HUES64 (cell line): ENCODE measurements at regions not wholly inside any gene's neighbourhood (a gene's known extent, or its start where the extent isn't known, plus 50 kb on each side); places are given as distances from the start of the nearest gene placed in this dataset.
"Not testable (repeated sequence)": the region's sequence is repeated elsewhere in the genome, so short reads cannot be mapped to it uniquely, and the experiment has no call there.

Experiments used
- H3K27ac ChIP-seq: 2 replicates; pipeline ENCODE4 v1.7.0; 2013; ENCODE audit warnings: low read depth, low read length, inconsistent platforms
- H3K27me3 ChIP-seq: 2 replicates; pipeline ENCODE4 v1.6.1; 2013; ENCODE audit warnings: mild to moderate bottlenecking, low read length; ENCODE audit not compliant: insufficient read depth
- H3K36me3 ChIP-seq: 2 replicates; pipeline ENCODE4 v1.6.1; 2013; ENCODE audit warnings: mild to moderate bottlenecking, low read length; ENCODE audit not compliant: insufficient read depth
- H3K4me1 ChIP-seq: 2 replicates; pipeline ENCODE4 v1.6.1; 2013; ENCODE audit warnings: mild to moderate bottlenecking, low read length, moderate library complexity; ENCODE audit not compliant: insufficient read depth
- H3K4me3 ChIP-seq: 2 replicates; pipeline ENCODE4 v1.5.1; 2013; ENCODE audit warnings: mild to moderate bottlenecking, low read length, moderate library complexity
- H3K9ac ChIP-seq: 2 replicates; pipeline ENCODE4 v1.6.1; 2013; ENCODE audit warnings: mild to moderate bottlenecking, low read depth, low read length
- H3K9me3 ChIP-seq: 2 replicates; pipeline ENCODE4 v1.6.1; 2013; ENCODE audit warnings: low read depth, low read length; ENCODE audit not compliant: insufficient read depth
- whole genome bisulfite sequencing: fragments of 150-250, 120-280 bp; methylation state at CpG from one replicate; pipeline ENCODE4 v1.1.7; 2013; ENCODE audit warnings: missing lambda C conversion rate; 5-methylcytosine and 5-hydroxymethylcytosine counted together

DNA sequence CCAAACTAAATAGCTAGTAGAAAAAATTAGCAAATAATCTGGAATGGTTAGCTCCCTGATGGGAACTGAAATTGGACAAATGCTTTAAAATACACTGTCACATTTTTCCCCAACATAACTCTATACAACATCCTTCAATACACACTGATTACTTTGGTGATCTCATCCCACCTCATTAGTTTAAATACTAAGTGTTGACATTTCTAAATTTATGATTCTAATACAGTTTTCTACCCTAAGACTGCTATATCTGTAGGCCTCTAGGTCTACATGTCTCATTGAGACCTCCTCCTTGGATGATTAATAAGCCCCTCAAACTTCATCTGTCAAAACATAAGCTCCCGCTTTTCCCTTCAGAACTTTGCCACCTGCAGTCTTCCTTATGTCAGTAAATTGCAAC is 80.7 kb upstream of the SLITRK5 start:
- Histone ChIP-seq H3K27ac (no peak overlapping the region), H3K4me1 (no peaks in the 10 kb centered on the region), H3K27me3 (no peaks in the 10 kb centered on the region), H3K9ac (no peak overlapping the region; the same call in 1 of the 2 replicates), H3K4me3 (no peak overlapping the region), H3K36me3 (no peaks in the 10 kb centered on the region), H3K9me3 (no peaks in the 10 kb centered on the region)
- WGBS: 100% methylated on average over 1 of the region's 1 CpG

- not testable (repeated sequence) for H3K27ac ChIP-seq, H3K4me3 ChIP-seq, H3K36me3 ChIP-seq, H3K27me3 ChIP-seq, H3K4me1 ChIP-seq, H3K9ac ChIP-seq, H3K9me3 ChIP-seq
- 97% methylated on average over 1 of the region's 2 CpGs for WGBS
These were observed 66.7 kb upstream of the SLITRK5 start for GRCh38 chr13:87604437-87604836.

- Histone ChIP-seq H3K36me3 (no peaks in the 10 kb centered on the region), H3K27me3 (no peaks in the 10 kb centered on the region), H3K9ac (no peak overlapping the region), H3K4me1 (no peaks in the 10 kb centered on the region), H3K27ac (no peak overlapping the region), H3K9me3 (no peaks in the 10 kb centered on the region), H3K4me3 (no peak overlapping the region)
- WGBS: no CpG with 5 or more reads among the region's 2 CpGs
These were observed 63.9 kb upstream of the SLITRK5 start for GRCh38 chr13:87607266-87607665.

- no peak overlapping the region for H3K4me3 ChIP-seq
- no CpG with 5 or more reads among the region's 2 CpGs for WGBS
- H3K9ac ChIP-seq: no peak overlapping the region
- no peak overlapping the region for H3K27ac ChIP-seq
- no peaks in the 10 kb centered on the region for H3K9me3 ChIP-seq
- H3K36me3 ChIP-seq: no peaks in the 10 kb centered on the region
- H3K27me3 ChIP-seq: no peaks in the 10 kb centered on the region
- H3K4me1 ChIP-seq: no peaks in the 10 kb centered on the region
These were observed 56.9 kb upstream of the SLITRK5 start for GRCh38 chr13:87614276-87614675.
